LNCAP (cell line): ENCODE measurements at regions not wholly inside any gene's neighbourhood (a gene's known extent, or its start where the extent isn't known, plus 50 kb on each side); places are given as distances from the start of the nearest gene placed in this dataset.

Experiments
- TF ChIP-seq, protein P1 (sequence below): fragments of 450-650 bp; IDR thresholded peaks from 2 replicates; pipeline ENCODE4 v1.5.1; 2017; ENCODE audit warnings: mild to moderate bottlenecking

DNA sequence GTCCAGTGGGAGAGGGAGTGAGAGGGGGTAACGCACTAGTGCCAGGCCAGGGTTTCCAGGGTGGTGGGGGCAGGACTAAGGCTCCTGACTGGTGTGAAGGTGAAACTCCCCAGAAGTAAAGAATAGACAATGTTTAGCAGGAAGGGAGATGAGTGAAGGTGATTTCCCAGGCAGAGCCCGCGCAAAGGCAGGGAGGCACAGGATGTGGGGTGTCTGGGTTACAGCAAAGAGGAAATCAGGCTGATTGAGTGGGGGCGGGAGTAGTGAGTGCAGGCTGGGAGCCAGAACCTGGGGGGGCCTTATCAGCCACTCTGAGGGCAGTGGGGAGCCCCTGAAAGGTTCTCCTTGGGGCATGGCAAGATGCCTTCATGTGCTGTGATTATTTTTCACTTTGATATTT, 167.5 kb downstream of the UTP18 start:
- TF ChIP-seq, protein P1, sequence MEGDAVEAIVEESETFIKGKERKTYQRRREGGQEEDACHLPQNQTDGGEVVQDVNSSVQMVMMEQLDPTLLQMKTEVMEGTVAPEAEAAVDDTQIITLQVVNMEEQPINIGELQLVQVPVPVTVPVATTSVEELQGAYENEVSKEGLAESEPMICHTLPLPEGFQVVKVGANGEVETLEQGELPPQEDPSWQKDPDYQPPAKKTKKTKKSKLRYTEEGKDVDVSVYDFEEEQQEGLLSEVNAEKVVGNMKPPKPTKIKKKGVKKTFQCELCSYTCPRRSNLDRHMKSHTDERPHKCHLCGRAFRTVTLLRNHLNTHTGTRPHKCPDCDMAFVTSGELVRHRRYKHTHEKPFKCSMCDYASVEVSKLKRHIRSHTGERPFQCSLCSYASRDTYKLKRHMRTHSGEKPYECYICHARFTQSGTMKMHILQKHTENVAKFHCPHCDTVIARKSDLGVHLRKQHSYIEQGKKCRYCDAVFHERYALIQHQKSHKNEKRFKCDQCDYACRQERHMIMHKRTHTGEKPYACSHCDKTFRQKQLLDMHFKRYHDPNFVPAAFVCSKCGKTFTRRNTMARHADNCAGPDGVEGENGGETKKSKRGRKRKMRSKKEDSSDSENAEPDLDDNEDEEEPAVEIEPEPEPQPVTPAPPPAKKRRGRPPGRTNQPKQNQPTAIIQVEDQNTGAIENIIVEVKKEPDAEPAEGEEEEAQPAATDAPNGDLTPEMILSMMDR, result no peak

DNA sequence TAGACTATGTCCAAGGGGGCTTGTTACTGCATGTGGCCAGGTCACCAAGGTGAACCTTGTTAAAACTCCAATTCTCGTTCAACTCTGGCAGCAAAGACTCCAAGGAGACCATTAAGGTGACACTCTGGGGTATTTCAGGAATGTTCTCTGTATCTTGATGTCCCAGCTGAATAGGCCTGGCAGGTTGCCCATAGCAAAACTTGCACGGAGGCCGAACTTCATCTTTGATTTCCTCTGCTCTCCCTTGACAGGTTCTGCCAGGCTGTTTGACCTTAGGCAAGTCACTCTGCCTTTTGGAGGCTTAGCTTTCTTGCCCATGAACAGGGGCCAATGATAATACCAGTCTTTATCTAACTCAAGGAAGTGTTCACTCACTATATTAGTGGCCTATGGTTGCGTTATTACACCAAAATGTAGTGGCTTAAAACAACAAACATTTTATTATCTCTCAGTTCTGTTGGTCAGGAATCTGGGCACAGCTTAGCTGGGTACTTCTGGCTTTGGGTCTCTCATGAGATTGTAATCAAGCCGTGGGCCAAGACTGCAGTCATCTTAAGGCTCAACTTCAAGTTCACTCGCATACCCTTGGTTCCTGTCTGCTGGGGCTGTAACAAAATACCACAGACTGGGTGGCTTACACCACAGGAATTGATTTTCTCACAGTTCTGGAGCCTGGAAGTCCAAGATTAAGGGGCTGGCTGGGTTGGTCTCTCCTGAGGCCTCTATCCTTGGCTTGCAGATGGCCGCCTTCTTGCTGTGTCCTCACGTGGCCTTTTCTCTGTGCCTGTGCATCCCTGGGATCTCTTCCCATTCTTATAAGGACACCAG, 168.5 kb downstream of the UTP18 start:
- TF ChIP-seq, protein P1, result no peak

DNA sequence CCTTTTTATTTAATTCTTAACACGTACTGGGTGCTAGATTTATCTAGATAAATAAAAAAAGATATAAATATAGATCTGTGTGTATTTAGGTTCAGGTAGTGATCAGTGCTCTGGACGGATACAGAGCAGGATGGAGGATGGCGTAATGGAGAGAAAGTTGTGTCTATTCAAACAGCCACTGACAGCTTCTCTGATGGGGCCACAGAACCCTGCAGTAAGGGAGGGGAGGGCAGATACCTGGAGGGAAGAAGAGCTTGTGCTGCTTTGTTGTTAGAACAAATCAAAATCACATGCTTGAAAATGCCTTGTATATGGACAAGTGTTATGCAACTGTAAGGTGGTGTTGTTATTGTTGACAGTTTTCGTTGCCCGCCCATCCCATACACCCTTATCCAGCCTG, 170.2 kb downstream of the UTP18 start:
- TF ChIP-seq, protein P1, result no peak

DNA sequence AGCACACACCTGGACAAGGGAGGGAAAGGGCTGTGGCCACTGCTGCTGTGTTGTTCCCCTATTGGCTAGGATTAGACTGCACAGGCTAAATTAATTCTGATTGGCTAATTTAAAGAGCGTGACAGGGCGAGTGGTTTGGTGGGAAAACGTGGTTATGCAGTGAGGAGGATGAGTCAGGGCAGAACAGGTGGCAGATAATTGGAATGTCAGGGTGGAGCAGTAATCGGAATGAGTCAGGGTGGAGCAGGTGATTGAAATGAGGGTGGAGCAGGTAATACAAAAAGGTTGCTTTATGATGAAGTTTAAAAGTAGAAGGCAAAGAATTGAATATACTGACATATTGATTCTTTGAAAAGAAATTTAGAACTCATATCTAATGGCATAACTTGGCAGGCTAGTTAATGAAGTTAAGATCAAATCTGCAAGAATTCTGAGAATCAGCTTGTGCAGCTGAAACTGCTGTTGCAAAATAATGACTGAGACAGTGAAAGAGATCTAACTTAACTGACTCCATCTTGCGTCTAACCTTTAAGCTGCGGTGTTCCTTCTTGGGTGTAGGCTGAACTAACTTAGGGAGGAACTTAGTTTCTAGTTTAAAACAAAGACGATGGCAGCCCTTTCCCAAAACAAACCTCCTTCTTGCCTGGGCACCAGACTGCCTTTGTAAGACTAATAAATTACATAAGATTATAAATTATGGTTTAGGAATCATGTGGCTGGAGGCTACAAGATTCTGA, 174.3 kb downstream of the UTP18 start:
- TF ChIP-seq, protein P1, result no peak

DNA sequence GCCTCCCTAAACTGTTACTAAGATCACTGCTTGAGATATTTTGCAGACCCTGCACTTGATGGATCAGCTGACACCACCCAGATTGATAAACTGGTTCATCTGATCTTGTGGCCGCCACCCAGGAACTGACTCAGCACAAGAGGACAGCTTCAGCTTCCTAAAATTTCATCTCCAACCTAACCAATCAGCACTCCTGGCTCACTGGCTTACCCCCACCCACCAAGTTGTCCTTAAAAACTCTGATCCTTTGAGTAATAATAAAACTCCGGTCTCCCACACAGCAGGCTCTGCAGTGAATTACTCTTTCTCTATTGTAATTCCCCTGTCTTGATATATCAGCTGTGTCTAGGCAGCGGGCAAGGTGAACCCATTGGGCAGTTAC, 174.8 kb downstream of the UTP18 start:
- TF ChIP-seq, protein P1, result no peak

DNA sequence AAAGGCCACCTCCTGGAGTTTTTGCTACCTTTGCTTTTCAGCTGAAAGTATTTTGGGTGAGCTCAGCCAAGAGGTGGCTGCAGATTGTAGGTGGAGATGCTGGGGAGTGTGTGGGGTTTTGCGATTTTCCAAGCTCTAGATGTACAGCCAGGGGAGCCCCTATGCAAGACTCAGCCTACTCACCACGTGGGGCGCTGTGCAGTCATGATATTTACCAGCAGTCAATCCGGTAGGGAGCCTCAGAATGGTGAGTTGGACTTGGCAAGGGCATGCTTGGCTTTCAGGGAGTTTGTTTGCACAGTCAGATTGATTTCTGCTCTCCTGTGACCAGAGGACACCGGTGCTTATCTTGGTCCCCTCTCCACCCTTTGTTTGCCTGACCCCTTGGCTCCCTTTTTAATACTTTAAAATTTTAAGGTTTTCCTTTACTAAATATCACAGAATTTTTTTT, 175.3 kb downstream of the UTP18 start:
- TF ChIP-seq, protein P1, result peak; percentile 98

DNA sequence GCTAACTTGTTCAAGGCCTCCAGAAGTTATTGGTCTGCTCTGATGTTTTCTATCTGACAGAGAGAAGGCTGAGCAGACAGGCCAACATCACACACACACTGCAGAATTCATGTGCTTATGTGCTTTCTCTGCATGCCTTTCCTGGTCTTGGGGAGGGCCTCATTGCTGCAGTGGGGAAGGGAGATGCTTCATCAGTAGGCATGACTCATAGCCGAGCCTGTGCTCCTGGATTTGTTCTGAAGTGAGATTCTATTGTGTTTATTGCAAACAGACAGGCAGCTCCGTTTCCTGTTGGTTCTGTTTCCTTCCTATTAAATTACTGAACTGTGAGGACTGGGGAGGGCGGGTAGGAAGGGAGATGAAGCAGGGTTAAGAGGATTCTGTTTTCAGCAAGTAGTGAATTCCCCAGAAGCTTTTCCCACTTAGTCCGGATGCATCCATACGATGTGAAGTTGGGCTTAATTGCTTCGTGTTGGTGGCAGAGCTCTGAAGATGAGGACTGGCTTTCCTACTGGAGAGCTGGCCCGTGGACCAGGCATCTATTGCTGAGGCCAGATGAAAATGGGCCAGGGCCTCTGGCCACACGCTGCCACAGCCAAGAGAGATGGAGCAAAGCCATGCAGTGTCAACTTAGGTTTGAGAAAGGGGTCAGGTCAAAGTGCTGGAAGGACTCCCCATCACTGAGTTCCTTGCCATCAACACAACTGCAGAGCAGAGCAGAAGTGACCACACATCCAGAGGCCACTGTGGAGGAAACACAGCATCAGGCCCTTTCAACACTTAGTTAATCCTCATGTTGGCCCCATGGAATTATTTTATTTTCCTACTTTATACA, 179.3 kb downstream of the UTP18 start:
- TF ChIP-seq, protein P1, result no peak
